ENCODE measurements at regions not wholly inside any gene's neighbourhood (a gene's known extent, or its start where the extent isn't known, plus 50 kb on each side); places are given as distances from the start of the nearest gene placed in this dataset.

- no peaks in the 10 kb centered on the region for H4K20me1 ChIP-seq (ENCODE audit: insufficient read depth, low read length)
- TF ChIP-seq CTCF (IDR thresholded peaks at IDR 0.05; ENCODE audit: extremely low read depth, low read depth, low read length), result no peak
- no peak overlapping the region for H3K27ac ChIP-seq (ENCODE audit: low read depth, low read length)
- H3K4me3 ChIP-seq (ENCODE audit: insufficient read depth, low read length), result no peak overlapping the region
- H3K27me3 ChIP-seq (ENCODE audit: insufficient read depth, low read length), result peaks cover 4% of the 10 kb centered on the region
- H3K79me2 ChIP-seq (ENCODE audit: insufficient read depth, low read length), result no peaks in the 10 kb centered on the region
- no peaks in the 10 kb centered on the region for H3K9me3 ChIP-seq (ENCODE audit: low read depth, low read length)
- no peaks in the 10 kb centered on the region for H3K4me1 ChIP-seq (ENCODE audit: insufficient read depth, low read length)
- no peaks in the 10 kb centered on the region for H3K36me3 ChIP-seq (ENCODE audit: insufficient read depth, low read length)
- H2AFZ ChIP-seq (ENCODE audit: low read length), result no peak overlapping the region
- no peak for DNase-seq (ENCODE audit: insufficient read length, low spot score, missing footprints)
- H3K4me2 ChIP-seq (ENCODE audit: insufficient read depth, low read length), result no peak overlapping the region
Observed at GRCh38 chr15:59887211-59887610, 116.9 kb upstream of the FOXB1 start.

DNA sequence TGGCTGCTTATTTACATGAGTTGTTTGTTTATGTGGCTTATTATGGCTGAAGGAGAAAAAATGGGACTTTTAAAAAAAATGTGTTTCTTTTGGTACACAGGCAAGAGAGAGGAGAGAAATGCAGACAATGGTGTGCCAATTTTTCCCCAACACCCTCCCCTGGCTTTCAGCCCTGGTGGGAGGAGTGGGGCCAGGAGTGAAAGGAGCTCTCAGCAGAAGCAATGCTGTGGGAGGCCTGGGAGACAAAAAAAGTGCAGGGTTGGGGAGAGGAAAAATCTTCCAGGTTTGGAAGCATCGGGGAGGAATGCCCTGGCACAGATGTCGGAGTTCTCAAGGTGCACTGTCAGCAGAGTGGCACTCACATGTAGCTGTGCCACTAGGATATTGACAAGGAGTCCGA is 117.7 kb upstream of the FOXB1 start:
- H3K27ac ChIP-seq (ENCODE audit: low read depth, low read length), result no peak overlapping the region
- H3K4me2 ChIP-seq (ENCODE audit: insufficient read depth, low read length), result no peak overlapping the region
- H4K20me1 ChIP-seq (ENCODE audit: insufficient read depth, low read length), result no peaks in the 10 kb centered on the region
- no peak overlapping the region for H2AFZ ChIP-seq (ENCODE audit: low read length)
- no peaks in the 10 kb centered on the region for H3K4me1 ChIP-seq (ENCODE audit: insufficient read depth, low read length)
- H3K9me3 ChIP-seq (ENCODE audit: low read depth, low read length), result no peaks in the 10 kb centered on the region
- H3K79me2 ChIP-seq (ENCODE audit: insufficient read depth, low read length), result no peaks in the 10 kb centered on the region
- H3K36me3 ChIP-seq (ENCODE audit: insufficient read depth, low read length), result no peaks in the 10 kb centered on the region
- TF ChIP-seq CTCF (IDR thresholded peaks at IDR 0.05; ENCODE audit: extremely low read depth, low read depth, low read length), result no peak
- peaks cover 4% of the 10 kb centered on the region for H3K27me3 ChIP-seq (ENCODE audit: insufficient read depth, low read length)
- peak; percentile 22 for DNase-seq (ENCODE audit: insufficient read length, low spot score, missing footprints)
- H3K4me3 ChIP-seq (ENCODE audit: insufficient read depth, low read length), result no peak overlapping the region

DNA sequence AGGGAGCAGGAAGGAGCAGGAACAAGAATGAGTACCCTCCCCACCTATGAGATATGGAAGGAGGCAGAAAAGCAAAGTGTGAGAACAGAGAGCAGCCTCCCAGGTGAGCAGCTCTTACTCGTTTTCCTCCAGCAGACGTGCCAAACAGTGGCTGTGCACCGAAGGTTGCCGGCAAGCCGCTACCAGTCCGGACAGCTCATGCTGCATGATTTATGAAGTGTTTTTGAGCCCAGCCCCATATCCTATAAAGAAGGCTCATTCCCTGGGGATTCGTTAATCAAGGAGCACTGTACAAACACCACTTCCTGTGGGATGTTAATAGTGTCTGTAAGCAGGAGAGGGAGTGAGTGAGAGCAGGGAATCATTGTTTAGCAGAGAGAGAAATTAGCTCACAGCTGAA is 118.3 kb upstream of the FOXB1 start:
- TF ChIP-seq CTCF (IDR thresholded peaks at IDR 0.05; ENCODE audit: extremely low read depth, low read depth, low read length), result no peak
- H3K4me2 ChIP-seq (ENCODE audit: insufficient read depth, low read length), result no peak overlapping the region

DNA sequence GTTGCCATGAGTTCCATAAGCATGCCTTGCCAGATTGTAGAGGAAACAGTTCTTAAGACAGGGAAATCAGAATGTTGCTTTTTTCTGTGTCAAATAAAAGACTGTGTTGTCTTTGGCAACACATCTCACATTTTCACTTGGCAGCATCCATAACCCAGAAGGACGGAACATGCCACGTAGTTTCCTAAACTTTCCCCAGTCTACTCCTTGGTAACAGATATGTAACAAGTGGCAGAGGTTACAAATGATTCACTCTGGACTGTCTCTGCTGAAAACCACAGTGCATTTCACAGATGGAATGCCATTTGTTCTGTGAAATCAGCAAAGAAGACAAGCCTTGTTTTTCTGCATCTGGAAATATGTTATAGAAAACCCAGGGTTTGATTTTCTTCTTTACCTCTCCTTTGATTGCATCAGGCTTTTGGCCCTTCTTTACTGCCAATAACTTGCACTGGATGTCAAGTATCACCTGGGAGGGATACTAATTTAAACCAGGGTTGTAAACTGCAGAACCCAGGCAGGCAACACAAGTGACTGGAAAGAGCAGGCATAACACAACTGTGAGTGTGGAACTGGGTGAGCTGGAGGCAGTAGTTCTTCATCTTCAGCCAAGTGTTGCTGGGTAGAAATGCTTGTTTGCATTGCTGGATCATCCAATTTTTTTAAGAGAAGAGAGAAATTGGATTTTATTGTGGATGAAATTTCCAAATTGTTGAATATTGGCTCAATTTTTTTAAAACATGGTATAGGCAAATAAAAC is 124.4 kb upstream of the FOXB1 start:
- Histone ChIP-seq H2AFZ (ENCODE audit: low read length) (no peak overlapping the region), H3K4me3 (ENCODE audit: insufficient read depth, low read length) (no peak overlapping the region), H3K36me3 (ENCODE audit: insufficient read depth, low read length) (no peaks in the 10 kb centered on the region), H3K27ac (ENCODE audit: low read depth, low read length) (no peak overlapping the region), H3K79me2 (ENCODE audit: insufficient read depth, low read length) (no peaks in the 10 kb centered on the region), H3K27me3 (ENCODE audit: insufficient read depth, low read length) (peaks cover 4% of the 10 kb centered on the region), H4K20me1 (ENCODE audit: insufficient read depth, low read length) (no peaks in the 10 kb centered on the region), H3K4me1 (ENCODE audit: insufficient read depth, low read length) (peaks cover 10% of the 10 kb centered on the region), H3K9me3 (ENCODE audit: low read depth, low read length) (no peaks in the 10 kb centered on the region), H3K4me2 (ENCODE audit: insufficient read depth, low read length) (no peak overlapping the region)
- peak; percentile 62 for DNase-seq (ENCODE audit: insufficient read length, low spot score, missing footprints)
- no peak for TF ChIP-seq CTCF (IDR thresholded peaks at IDR 0.05; ENCODE audit: extremely low read depth, low read depth, low read length)

More for the DNA sequence above, 118.3 kb upstream of the FOXB1 start:
- H3K36me3 ChIP-seq (ENCODE audit: insufficient read depth, low read length), result no peaks in the 10 kb centered on the region
- peaks cover 4% of the 10 kb centered on the region for H3K27me3 ChIP-seq (ENCODE audit: insufficient read depth, low read length)
- H4K20me1 ChIP-seq (ENCODE audit: insufficient read depth, low read length), result no peaks in the 10 kb centered on the region
- no peaks in the 10 kb centered on the region for H3K9me3 ChIP-seq (ENCODE audit: low read depth, low read length)
- H2AFZ ChIP-seq (ENCODE audit: low read length), result no peak overlapping the region
- H3K4me1 ChIP-seq (ENCODE audit: insufficient read depth, low read length), result no peaks in the 10 kb centered on the region
- no peak overlapping the region for H3K27ac ChIP-seq (ENCODE audit: low read depth, low read length)
- H3K4me3 ChIP-seq (ENCODE audit: insufficient read depth, low read length), result no peak overlapping the region
- H3K79me2 ChIP-seq (ENCODE audit: insufficient read depth, low read length), result no peaks in the 10 kb centered on the region
- no peak for DNase-seq (ENCODE audit: insufficient read length, low spot score, missing footprints)
